Putamen (tissue), 1 donor: ENCODE measurements at regions not wholly inside any gene's neighbourhood (a gene's known extent, or its start where the extent isn't known, plus 50 kb on each side); places are given as distances from the start of the nearest gene placed in this dataset.

ENCODE experiments used
- DNase-seq: peaks from one replicate; pipeline ENCODE4 v3.0.0-alpha.2; 2016; ENCODE audit warnings: low spot score

DNA sequence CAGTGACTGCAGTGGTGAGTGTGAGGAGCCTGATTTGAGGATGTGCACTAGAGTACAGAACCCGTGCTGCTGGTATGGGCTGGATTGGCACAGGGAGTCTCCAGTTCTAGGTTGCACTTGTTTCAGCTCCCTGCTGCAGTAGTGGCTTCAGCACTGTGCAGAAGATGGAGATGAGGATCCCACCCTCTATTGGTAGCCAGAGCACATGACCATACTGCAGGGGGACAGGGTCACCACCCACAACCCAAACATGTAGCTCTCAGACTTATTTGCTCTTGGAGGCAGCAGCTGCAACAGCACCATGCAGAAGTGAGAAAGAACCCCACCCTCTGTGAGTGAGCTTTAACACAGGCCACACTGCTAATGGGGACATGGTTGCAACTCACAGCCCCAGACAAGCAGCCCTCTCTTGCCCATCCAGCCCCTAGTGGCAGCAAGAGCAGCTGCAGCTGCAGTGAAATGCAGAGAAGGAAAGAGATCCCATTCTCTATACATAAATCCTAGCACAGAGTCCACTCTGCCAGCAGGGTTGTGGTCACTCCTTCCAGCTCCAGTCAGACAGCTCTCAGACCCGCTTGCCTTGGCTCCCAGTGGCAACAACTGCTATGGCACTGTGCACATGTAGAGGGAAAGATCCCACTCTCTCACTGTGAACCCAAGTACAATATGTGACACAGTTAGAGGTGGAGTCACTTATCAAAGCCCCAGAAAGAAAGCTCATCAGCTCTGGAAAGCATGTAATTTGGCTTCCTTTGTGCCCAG, 51.4 kb upstream of the SCIN start:
- DNase-seq: no peak

DNA sequence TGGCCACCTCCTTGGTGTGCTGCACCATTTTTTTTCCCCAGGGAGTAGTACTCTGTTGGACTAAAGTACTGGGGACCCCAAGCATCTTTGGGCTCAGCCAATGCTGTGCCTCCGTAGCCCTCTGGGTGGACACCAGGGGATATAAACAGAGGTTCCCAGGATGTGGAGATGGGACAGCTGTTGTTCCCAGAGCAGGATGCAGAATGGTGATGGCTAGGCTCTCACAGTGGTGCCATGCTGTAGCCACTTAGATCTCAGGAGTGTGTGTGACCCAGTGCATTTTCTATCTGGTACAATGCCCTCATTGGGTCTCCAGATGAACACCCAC, 50.9 kb upstream of the SCIN start:
- no peak for DNase-seq
